GM19238 (cell line): ENCODE measurements at regions not wholly inside any gene's neighbourhood (a gene's known extent, or its start where the extent isn't known, plus 50 kb on each side); places are given as distances from the start of the nearest gene placed in this dataset.

Experiments used
- DNase-seq: peaks from one replicate; pipeline ENCODE4 v3.0.0; 2011; ENCODE audit warnings: low spot score; ENCODE audit not compliant: insufficient read length

GRCh38 chr18:39721712-39722111, 2156.1 kb upstream of the CELF4 start:
- no peak for DNase-seq

- no peak for DNase-seq
Observed at GRCh38 chr18:39713961-39714360, 2148.4 kb upstream of the CELF4 start.

GRCh38 chr18:39711701-39712100, 2146.1 kb upstream of the CELF4 start:
- no peak for DNase-seq

- DNase-seq = no peak
Observed at GRCh38 chr18:39705362-39705761, 2139.8 kb upstream of the CELF4 start.

- no peak for DNase-seq
Observed at GRCh38 chr18:39702888-39703287, 2137.3 kb upstream of the CELF4 start.

GRCh38 chr18:39701839-39702238, 2136.2 kb upstream of the CELF4 start:
- no peak for DNase-seq

GRCh38 chr18:39701055-39701783, 2135.6 kb upstream of the CELF4 start:
- DNase-seq = no peak

GRCh38 chr18:39699340-39699964, 2133.9 kb upstream of the CELF4 start:
- DNase-seq = no peak

GRCh38 chr18:39698436-39698835, 2132.8 kb upstream of the CELF4 start:
- no peak for DNase-seq

GRCh38 chr18:39693359-39693758, 2127.8 kb upstream of the CELF4 start:
- DNase-seq = no peak

- no peak for DNase-seq
Observed at GRCh38 chr18:39692367-39693015, 2126.9 kb upstream of the CELF4 start.

GRCh38 chr18:39685303-39685902, 2119.8 kb upstream of the CELF4 start:
- DNase-seq = no peak

GRCh38 chr18:39681061-39681460, 2115.5 kb upstream of the CELF4 start:
- DNase-seq = no peak

GRCh38 chr18:39675906-39676305, 2110.3 kb upstream of the CELF4 start:
- DNase-seq = no peak

- DNase-seq = no peak
Observed at GRCh38 chr18:39675368-39675767, 2109.8 kb upstream of the CELF4 start.

- no peak for DNase-seq
Observed at GRCh38 chr18:39672171-39672570, 2106.6 kb upstream of the CELF4 start.

- DNase-seq = no peak
Observed at GRCh38 chr18:39667905-39668304, 2102.3 kb upstream of the CELF4 start.

GRCh38 chr18:39666541-39666940, 2100.9 kb upstream of the CELF4 start:
- no peak for DNase-seq

- DNase-seq = no peak
Observed at GRCh38 chr18:39661856-39662366, 2096.3 kb upstream of the CELF4 start.

- no peak for DNase-seq
Observed at GRCh38 chr18:39660141-39660540, 2094.5 kb upstream of the CELF4 start.

- DNase-seq = no peak
Observed at GRCh38 chr18:39655341-39655740, 2089.7 kb upstream of the CELF4 start.

- no peak for DNase-seq
Observed at GRCh38 chr18:39653221-39653620, 2087.6 kb upstream of the CELF4 start.
